BE2C (cell line): ENCODE measurements at regions not wholly inside any gene's neighbourhood (a gene's known extent, or its start where the extent isn't known, plus 50 kb on each side); places are given as distances from the start of the nearest gene placed in this dataset.
"Not testable (repeated sequence)": the region's sequence is repeated elsewhere in the genome, so short reads cannot be mapped to it uniquely, and the experiment has no call there.

ENCODE experiments used
- DNase-seq: peaks from one replicate; pipeline ENCODE4 v3.0.0-alpha.2; 2020
- H3K27me3 ChIP-seq: fragments of 250-450 bp; sonication (Bioruptor Pico); 2 replicates; pipeline ENCODE4 v1.5.1; 2020; ENCODE audit warnings: mild to moderate bottlenecking
- H3K36me3 ChIP-seq: fragments of 250-450 bp; sonication (Bioruptor Pico); 2 replicates; pipeline ENCODE4 v1.5.1; 2020; ENCODE audit warnings: mild to moderate bottlenecking
- H3K4me1 ChIP-seq: fragments of 250-450 bp; sonication (Bioruptor Pico); 2 replicates; pipeline ENCODE4 v1.5.1; 2020
- H3K4me3 ChIP-seq: 2 replicates; pipeline ENCODE4 v1.5.1; 2011; ENCODE audit warnings: low read depth, low read length
- H3K9me3 ChIP-seq: fragments of 250-450 bp; sonication (Bioruptor Pico); 2 replicates; pipeline ENCODE4 v1.5.1; 2020
- TF ChIP-seq, protein P1 (sequence below): IDR thresholded peaks from 2 replicates; pipeline ENCODE4 v1.5.1; 2012; ENCODE audit warnings: mild to moderate bottlenecking, low read depth, low read length

DNA sequence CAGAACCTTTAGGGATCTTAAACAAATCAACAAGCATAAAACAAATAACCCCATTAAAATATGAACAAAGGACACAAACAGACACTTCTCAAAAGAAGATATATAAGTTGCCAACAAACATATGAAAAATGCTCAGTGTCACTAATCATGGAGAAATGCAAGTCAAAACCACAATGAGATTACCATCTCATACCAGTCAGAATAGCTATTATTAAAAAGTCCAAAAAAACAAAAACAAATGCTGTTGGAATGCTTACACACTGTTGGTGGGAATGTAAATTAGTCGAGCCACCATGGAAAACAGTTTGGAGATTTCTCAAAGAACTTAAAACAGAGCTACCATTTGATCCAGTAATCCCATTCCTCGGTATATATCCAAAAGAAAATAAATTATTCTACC lies 423.6 kb downstream of the OTOL1 start:
- Histone ChIP-seq H3K27me3 (no peaks in the 10 kb centered on the region), H3K4me1 (peaks cover 5% of the 10 kb centered on the region; the same call in 1 of the 2 replicates), H3K9me3 (no peaks in the 10 kb centered on the region), H3K36me3 (no peaks in the 10 kb centered on the region), H3K4me3 (no peak overlapping the region)
- TF ChIP-seq, protein P1, sequence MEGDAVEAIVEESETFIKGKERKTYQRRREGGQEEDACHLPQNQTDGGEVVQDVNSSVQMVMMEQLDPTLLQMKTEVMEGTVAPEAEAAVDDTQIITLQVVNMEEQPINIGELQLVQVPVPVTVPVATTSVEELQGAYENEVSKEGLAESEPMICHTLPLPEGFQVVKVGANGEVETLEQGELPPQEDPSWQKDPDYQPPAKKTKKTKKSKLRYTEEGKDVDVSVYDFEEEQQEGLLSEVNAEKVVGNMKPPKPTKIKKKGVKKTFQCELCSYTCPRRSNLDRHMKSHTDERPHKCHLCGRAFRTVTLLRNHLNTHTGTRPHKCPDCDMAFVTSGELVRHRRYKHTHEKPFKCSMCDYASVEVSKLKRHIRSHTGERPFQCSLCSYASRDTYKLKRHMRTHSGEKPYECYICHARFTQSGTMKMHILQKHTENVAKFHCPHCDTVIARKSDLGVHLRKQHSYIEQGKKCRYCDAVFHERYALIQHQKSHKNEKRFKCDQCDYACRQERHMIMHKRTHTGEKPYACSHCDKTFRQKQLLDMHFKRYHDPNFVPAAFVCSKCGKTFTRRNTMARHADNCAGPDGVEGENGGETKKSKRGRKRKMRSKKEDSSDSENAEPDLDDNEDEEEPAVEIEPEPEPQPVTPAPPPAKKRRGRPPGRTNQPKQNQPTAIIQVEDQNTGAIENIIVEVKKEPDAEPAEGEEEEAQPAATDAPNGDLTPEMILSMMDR: no peak
- no peak for DNase-seq

DNA sequence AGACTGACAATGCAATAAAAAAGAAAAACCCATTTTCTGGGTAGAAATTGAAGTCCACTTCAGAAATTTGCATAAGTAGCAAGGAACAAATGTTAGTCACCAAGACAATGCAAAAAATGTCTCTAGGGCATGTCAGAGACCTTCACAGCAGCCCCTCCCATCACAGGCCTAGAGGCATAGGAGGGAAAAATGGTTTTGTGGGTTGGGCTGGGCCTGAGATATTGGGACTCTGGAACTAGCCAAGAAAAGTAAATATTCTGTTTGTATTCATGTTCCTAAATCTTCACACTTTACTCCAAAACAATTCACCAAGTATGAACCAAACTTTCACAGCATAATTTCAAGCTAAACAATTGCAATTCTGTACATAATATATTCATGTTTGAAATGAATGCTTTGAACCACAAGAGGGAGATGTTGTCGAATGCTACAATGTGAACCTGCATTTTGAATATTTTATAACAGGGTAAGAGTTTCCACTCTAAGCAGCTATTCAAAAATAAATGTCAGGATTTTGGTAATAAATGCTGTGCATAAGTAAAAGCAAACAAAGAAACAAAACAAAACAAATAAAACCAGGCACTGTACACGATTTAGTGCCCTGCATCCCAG lies 429.2 kb downstream of the OTOL1 start:
- Histone ChIP-seq H3K36me3 (no peaks in the 10 kb centered on the region), H3K4me1 (no peaks in the 10 kb centered on the region; the same call in 1 of the 2 replicates), H3K27me3 (no peaks in the 10 kb centered on the region), H3K4me3 (no peak overlapping the region), H3K9me3 (no peaks in the 10 kb centered on the region; the same call in 1 of the 2 replicates)
- DNase-seq: no peak
- TF ChIP-seq, protein P1: peak; percentile 42

DNA sequence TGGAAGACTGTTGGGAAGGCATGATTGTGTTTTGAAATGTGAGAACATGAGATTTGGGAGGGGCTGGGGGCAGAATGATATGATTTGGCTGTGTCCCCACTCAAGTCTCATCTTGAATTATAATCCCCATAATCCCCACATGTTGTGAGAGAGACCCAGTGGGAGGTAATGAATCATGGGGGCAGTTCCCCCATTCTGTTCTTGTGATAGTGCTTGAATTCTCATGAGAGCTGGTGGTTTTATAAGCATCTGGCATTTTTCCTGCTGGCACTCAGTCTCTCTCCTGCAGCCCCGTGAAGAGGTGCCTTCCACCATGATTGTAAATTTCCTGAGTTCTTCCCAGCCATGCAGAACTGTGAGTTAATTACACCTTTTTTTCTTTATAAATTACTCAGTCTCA lies 430.5 kb downstream of the OTOL1 start:
- no peaks in the 10 kb centered on the region; the same call in 1 of the 2 replicates for H3K9me3 ChIP-seq
- no peaks in the 10 kb centered on the region for H3K27me3 ChIP-seq
- no peaks in the 10 kb centered on the region; the same call in 1 of the 2 replicates for H3K4me1 ChIP-seq
- DNase-seq: no peak
- TF ChIP-seq, protein P1: no peak
- H3K36me3 ChIP-seq: no peaks in the 10 kb centered on the region
- H3K4me3 ChIP-seq: no peak overlapping the region

DNA sequence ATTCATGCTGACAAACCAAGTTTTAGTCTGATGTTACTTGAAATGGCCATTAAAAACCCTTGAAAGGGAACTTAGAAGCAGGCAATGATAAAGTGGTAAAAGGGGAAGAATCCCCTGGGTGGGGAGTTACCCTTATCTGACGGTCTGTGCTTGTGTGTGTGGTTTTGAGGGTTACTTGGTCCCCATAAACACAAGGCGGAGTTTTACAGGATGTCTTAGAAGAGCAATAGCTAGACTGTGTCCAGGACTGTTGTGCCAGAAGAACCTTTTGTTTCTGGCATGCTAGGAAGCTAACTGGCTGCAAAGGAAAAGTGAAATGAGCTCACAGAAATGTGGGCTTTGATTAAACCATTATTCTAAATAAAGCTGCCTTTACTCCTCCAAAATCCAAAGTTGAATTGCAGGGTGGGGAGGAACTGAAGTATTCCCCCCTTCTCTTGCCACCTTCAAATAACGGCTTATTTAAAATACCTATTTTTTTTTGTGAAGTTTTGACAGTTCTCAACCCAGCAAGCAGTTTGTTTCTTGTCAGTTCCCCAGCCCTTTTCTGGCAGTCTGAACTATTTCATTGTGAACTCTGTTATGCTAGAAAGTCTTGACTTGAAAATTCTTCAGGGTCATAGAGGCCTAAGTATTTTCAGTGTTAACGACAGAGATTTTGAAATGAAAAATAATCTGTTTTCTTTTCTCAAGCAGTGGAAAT lies 443.5 kb downstream of the OTOL1 start:
- no peak overlapping the region for H3K4me3 ChIP-seq
- no peaks in the 10 kb centered on the region for H3K9me3 ChIP-seq
- no peaks in the 10 kb centered on the region for H3K27me3 ChIP-seq
- no peaks in the 10 kb centered on the region for H3K4me1 ChIP-seq
- DNase-seq: no peak
- no peaks in the 10 kb centered on the region for H3K36me3 ChIP-seq
- TF ChIP-seq, protein P1: no peak

DNA sequence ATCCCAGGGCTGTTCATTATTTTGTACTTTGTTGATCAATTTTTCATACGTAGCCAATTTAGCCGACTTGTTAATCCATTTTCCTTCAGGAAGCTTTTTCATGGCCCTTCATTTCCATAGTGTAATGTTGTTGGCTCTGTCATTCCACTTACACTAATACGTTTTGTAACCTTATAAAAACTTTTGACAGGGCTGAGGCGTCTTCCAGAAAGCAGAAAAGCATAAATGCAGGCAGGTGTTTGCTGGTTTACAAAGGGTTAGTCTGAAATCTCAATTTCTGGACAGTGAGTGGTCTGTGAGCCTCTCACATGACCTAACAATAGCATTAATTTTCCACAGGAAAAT lies 444.0 kb downstream of the OTOL1 start:
- Histone ChIP-seq H3K4me3 (no peak overlapping the region), H3K9me3 (no peaks in the 10 kb centered on the region), H3K36me3 (no peaks in the 10 kb centered on the region), H3K27me3 (no peaks in the 10 kb centered on the region), H3K4me1 (no peaks in the 10 kb centered on the region)
- TF ChIP-seq, protein P1: no peak
- DNase-seq: no peak

DNA sequence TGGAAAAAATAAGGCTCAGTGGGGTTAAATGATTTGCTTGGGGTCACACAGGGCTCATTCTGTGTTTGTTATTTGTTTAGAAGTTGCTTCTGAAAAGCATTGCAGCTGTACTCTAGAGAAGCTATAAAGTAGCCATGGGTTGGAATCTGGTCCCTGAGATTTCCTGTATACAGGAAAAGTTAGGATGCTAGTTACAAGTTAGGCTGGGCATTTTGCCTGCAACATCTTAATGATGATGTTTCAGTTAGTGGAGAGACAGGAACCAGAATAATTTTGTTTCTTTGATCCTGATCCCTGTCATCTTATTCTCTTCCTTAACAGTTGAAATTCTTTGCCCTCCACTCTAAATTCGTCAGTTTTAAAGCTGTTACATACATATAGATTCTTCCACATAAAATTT lies 445.3 kb downstream of the OTOL1 start:
- Histone ChIP-seq H3K9me3 (no peaks in the 10 kb centered on the region), H3K4me3 (no peak overlapping the region), H3K36me3 (no peaks in the 10 kb centered on the region), H3K4me1 (no peaks in the 10 kb centered on the region), H3K27me3 (no peaks in the 10 kb centered on the region)
- no peak for DNase-seq
- TF ChIP-seq, protein P1: no peak

DNA sequence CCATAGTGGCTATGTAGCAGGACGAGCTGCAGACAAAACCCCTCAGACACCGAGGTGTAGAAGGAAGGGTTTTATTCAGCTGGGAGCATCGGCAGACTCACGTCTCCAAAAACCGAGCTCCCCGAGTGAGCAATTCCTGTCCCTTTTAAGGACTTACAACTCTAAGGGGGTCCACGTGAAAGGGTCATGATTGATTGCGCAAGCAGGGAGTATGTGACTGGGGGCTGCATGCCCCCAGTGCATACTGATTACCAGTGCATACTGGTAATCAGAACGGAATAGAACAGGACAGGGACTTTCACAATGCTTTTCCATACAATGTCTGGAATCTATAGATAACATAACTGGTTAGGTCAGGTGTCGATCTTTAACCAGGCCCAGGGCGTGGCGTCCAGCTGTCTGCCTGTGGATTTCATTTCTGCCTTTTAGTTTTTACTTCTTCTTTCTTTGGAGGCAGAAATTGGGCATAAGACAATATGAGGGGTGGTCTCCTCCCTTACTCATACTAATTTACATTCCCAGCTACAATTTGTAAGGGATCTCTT lies 447.3 kb downstream of the OTOL1 start:
- H3K9me3 ChIP-seq, H3K4me1 ChIP-seq, H3K36me3 ChIP-seq, DNase-seq, H3K27me3 ChIP-seq, H3K4me3 ChIP-seq: not testable (repeated sequence)
